DND-41 (cell line): ENCODE measurements at regions not wholly inside any gene's neighbourhood (a gene's known extent, or its start where the extent isn't known, plus 50 kb on each side); places are given as distances from the start of the nearest gene placed in this dataset.

Source experiments
- ATAC-seq: fragments of 200-7000 bp; cut with Tn5 transposase; 3 replicates; pipeline ENCODE4 v1.9.1; 2021; ENCODE audit warnings: low read depth; ENCODE audit not compliant: insufficient read depth
- DNase-seq: peaks from one replicate; pipeline ENCODE4 v3.0.0-alpha.2; 2020
- H2AFZ ChIP-seq: 2 replicates; pipeline ENCODE4 v1.6.0; 2012; ENCODE audit warnings: low read depth, low read length
- H3K27ac ChIP-seq: 2 replicates; pipeline ENCODE4 v1.5.1; 2012; ENCODE audit warnings: low read length, inconsistent platforms
- H3K27me3 ChIP-seq: fragments of 200-600 bp; sonication (generic); 2 replicates; pipeline ENCODE4 v1.6.0; 2012; ENCODE audit warnings: low read length, mild to moderate bottlenecking, inconsistent platforms; ENCODE audit not compliant: insufficient read depth, poor library complexity
- H3K36me3 ChIP-seq: 2 replicates; pipeline ENCODE4 v1.5.1; 2012; ENCODE audit warnings: low read length, inconsistent platforms; ENCODE audit not compliant: insufficient read depth
- H3K4me1 ChIP-seq: 2 replicates; pipeline ENCODE4 v1.5.1; 2012; ENCODE audit warnings: mild to moderate bottlenecking, low read length; ENCODE audit not compliant: insufficient read depth
- H3K4me2 ChIP-seq: 2 replicates; pipeline ENCODE4 v1.6.0; 2012; ENCODE audit warnings: mild to moderate bottlenecking, moderate library complexity, low read length, inconsistent platforms; ENCODE audit not compliant: insufficient read depth
- H3K4me3 ChIP-seq, 2 experiments: fragments of 200-600 bp in 1 of 2; shearing (Covaris generic) in 1 of 2; 2 replicates each; pipeline ENCODE4 v1.5.1; 2012 to 2016; ENCODE audit warnings: inconsistent platforms in 2 of 2, low read length in 2 of 2, mild to moderate bottlenecking in 2 of 2, low read depth in 1 of 2, moderate library complexity in 1 of 2
- H3K79me2 ChIP-seq: 2 replicates; pipeline ENCODE4 v1.6.0; 2012; ENCODE audit warnings: low read length, inconsistent platforms; ENCODE audit not compliant: insufficient read depth
- H3K9ac ChIP-seq: 2 replicates; pipeline ENCODE4 v1.6.0; 2012; ENCODE audit warnings: low read depth, mild to moderate bottlenecking, inconsistent platforms, low read length, moderate library complexity
- H3K9me3 ChIP-seq: 2 replicates; pipeline ENCODE4 v1.5.1; 2012; ENCODE audit warnings: low read length, moderate library complexity, mild to moderate bottlenecking, inconsistent platforms; ENCODE audit not compliant: insufficient read depth, severe bottlenecking
- H4K20me1 ChIP-seq: 2 replicates; pipeline ENCODE4 v1.6.0; 2012; ENCODE audit warnings: low read length; ENCODE audit not compliant: insufficient read depth
- CTCF ChIP-seq: IDR thresholded peaks from 2 replicates; pipeline ENCODE4 v1.5.1; 2012; ENCODE audit warnings: borderline replicate concordance, low read length, moderate library complexity, mild to moderate bottlenecking; ENCODE audit not compliant: poor library complexity, severe bottlenecking; ENCODE audit errors: extremely low read depth
- EZH2 ChIP-seq: IDR thresholded peaks from 3 replicates; pipeline ENCODE4 v1.6.1; 2012; ENCODE audit warnings: borderline replicate concordance, low read depth, mild to moderate bottlenecking, moderate library complexity, low read length, inconsistent platforms; ENCODE audit not compliant: severe bottlenecking

GRCh38 chr2:133748007-133748700 is 179.9 kb upstream of the NCKAP5 start:
- Histone ChIP-seq H3K4me1 (no peaks in the 10 kb centered on the region), H3K9ac (no peak overlapping the region), H2AFZ (no peak overlapping the region), H3K27ac (no peak overlapping the region), H3K27me3 (peaks cover 7% of the 10 kb centered on the region), H4K20me1 (no peaks in the 10 kb centered on the region), H3K4me3 (no peak overlapping the region), H3K36me3 (no peaks in the 10 kb centered on the region), H3K9me3 (no peaks in the 10 kb centered on the region), H3K4me2 (no peak overlapping the region), H3K79me2 (no peaks in the 10 kb centered on the region)
- ATAC-seq (no peak), DNase-seq (no peak)
- TF ChIP-seq EZH2 (no peak), CTCF (no peak)

- H3K79me2 ChIP-seq: no peaks in the 10 kb centered on the region
- no peaks in the 10 kb centered on the region for H4K20me1 ChIP-seq
- H3K36me3 ChIP-seq: no peaks in the 10 kb centered on the region
- H3K27me3 ChIP-seq: peaks cover 15% of the 10 kb centered on the region
- TF ChIP-seq EZH2: no peak
- TF ChIP-seq CTCF: no peak
- H3K4me1 ChIP-seq: no peaks in the 10 kb centered on the region
- DNase-seq: no peak
- H3K4me3 ChIP-seq: no peak overlapping the region
- no peak overlapping the region for H2AFZ ChIP-seq
- no peak overlapping the region for H3K27ac ChIP-seq
- H3K9ac ChIP-seq: no peak overlapping the region
- H3K4me2 ChIP-seq: no peak overlapping the region
- H3K9me3 ChIP-seq: no peaks in the 10 kb centered on the region
- ATAC-seq: no peak
Measured at GRCh38 chr2:133753665-133754064, 185.4 kb upstream of the NCKAP5 start.

GRCh38 chr2:133755480-133756300 is 187.4 kb upstream of the NCKAP5 start:
- H2AFZ ChIP-seq: no peak overlapping the region
- no peak for DNase-seq
- TF ChIP-seq EZH2 (no peak), CTCF (no peak)

More at GRCh38 chr2:133755480-133756300, 187.4 kb upstream of the NCKAP5 start:
- Histone ChIP-seq H3K27ac (no peak overlapping the region), H3K79me2 (no peaks in the 10 kb centered on the region), H3K4me1 (no peaks in the 10 kb centered on the region), H3K4me3 (no peak overlapping the region), H3K9ac (no peak overlapping the region), H3K36me3 (no peaks in the 10 kb centered on the region), H3K27me3 (peaks cover 10% of the 10 kb centered on the region), H4K20me1 (no peaks in the 10 kb centered on the region), H3K4me2 (no peak overlapping the region), H3K9me3 (no peaks in the 10 kb centered on the region)
- no peak for ATAC-seq
